G401.6 (cell line): ENCODE measurements at regions not wholly inside any gene's neighbourhood (a gene's known extent, or its start where the extent isn't known, plus 50 kb on each side); places are given as distances from the start of the nearest gene placed in this dataset.
"Not testable (repeated sequence)": the region's sequence is repeated elsewhere in the genome, so short reads cannot be mapped to it uniquely, and the experiment has no call there.

Experiments
- FAIRE-seq: peaks from 2 replicates; lab custom pipeline; 2012; peaks lifted over from hg19 to GRCh38; lab: Jason Lieb, UNC

DNA sequence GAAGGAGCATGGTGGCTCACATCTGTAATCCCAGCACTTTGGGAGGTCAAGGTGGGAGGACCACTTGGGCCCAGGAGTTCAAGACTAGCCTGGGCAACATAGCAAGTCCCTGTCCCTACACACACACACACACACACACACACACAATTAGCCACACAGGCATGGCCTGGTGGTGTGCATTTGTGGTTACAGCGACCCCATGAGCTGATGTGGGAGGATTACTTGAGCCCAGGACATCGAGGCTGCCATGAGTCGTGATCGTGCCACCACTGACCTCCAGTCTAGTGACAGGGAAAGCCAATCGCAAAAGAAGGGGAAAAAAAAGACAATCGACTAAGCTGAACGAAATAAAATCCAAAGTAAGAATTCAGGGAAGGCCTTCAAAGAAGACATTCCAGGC is 67.9 kb downstream of the TBX3 start:
- FAIRE-seq = no peak

DNA sequence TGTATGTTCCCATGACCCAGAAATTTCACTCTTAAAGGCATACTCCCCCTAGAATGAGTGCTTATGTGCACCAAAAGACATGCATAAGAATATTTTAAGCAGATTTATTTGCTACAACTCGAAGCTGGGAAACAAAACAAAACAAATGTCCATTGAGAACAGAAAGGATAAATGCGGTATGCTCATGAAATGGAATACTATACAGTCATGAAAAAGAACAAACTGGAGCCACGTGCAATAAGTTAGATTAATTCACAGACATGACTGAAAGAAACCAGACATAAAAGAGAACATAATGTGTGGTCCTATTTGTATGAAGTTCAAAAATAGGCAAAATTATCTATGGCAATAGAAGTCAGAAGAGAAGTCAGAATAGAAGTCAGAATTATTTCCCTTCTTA is 69.9 kb downstream of the TBX3 start:
- FAIRE-seq = no peak

DNA sequence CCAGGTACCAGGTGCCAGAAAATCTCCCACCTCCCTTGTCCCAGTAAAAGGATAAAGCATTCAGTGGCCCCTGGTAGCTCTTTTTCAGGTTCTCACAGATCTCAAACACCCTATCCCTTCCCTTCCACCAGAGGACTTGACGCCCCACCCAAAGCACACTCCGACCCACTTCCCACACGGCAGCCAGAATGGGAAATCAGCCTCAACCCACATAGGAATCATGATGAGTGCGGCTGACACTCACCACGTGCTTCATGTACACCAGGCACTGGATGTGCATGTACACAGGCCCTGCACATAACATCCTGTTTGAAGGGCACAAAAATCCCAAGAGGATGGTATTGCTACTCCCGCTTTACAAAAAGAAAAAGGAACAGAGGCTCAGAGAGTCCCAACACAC is 71.9 kb downstream of the TBX3 start:
- no peak for FAIRE-seq

DNA sequence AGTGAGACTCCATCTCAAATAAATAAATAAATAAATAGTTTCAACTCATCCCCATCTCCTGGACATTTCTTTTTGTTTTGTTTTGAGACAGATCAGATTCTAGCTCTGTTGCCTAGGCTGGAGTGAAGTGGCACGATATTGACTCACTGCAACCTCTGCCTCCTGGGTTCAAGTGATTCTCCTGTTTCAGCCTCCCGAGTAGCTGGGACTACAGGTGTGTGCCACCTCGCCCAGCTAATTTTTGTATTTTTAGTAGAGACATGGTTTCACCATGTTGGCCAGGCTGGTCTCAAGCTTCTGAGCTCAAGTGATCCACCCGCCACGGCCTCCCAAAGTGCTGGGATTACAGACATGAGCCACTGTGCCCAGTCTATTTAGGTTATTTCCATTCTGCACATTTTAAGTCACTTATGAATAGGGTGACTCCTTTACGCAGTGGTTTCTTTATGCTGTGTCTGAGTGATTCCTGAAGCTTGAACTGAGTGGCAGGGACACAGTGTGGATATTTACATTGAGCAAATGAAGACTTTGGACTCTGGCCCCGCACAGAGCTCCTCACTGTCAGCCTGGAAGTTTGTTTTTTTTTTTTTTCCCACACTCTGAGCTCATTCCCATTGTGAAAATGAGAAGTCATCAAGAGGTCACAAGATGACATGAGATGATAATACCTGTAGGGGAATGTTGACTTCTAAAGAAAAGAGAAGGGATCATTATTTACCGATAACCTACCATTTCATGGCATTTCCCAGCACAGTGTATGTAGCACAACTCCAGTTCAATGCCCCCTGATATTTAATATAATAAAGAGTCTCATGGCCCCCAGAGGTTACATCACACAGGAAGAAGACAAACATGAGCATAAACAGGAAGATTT is 72.6 kb downstream of the TBX3 start:
- FAIRE-seq = no peak

DNA sequence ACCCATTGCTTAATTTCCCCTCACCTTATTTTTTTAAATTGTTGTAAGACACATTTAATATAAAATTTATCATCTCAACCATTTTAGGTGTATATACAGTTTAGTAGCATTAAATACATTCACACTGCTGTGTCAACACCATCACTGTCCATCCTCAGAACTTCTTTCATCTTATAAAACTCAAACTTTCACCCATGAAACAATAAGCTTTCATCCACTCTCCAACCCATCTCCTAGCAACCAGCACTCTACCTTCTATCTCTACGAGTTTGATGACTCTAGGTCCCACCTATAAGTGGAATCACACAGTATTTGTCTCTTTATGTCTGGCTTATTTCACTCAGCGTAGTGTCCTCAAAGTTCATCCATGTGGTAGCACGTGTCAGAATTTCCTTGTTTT is 75.5 kb downstream of the TBX3 start:
- no peak for FAIRE-seq

DNA sequence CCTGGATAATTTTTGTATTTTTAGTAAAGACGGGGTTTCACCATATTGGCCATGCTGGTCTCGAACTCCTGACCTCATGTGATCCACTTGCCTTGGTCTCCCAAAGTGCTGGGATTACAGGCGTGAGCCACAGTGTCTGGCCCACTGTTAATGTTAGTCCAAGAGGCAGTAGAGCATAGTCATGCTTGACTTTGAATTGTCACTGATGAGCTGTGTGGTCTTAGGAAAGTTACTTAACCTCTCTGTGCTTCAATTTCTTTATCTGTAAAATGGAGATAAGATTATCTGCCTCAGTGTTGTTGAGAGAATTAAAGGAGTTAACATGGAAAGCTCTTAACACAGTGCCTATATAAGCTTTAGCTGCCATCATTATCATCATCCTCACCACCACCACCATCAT is 78.1 kb downstream of the TBX3 start:
- FAIRE-seq = no peak

DNA sequence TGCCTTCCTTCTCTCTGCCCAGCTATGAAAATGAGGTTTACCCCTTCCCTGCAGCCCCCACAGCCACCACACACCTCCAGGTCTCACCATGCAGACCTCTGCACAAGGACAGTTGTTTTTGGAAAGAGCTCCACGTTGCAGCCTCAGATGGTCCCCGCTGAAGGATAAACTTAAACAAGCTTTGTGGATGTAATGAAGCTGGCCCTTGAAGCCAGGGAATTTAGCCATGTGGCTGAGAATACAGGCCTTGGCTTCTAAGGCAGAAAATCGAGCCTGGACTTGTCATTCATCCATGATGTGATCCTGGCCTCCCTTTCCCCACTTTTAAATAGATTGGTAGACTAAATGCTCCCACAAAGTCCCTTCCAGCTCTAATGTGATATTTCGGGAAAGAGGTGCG is 79.4 kb downstream of the TBX3 start:
- no peak for FAIRE-seq

DNA sequence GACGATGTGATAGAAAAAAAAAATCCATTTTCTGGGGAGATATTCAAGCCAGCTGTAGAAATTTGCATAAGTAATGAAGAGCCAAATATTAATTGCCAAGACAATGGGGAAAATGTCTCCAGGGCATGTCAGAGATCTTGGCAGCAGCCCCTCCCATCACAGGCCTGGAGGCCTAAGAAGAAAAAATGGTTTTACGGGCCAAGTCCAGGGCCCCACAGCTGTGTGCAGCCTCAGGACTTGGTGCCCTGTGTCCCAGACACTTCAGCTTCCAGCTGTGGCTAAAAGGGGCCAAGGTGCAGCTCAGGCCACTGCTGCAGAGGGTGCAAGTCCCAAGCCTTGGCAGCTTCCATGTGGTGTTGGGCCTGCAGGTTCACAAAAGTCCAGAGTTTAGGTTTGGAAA is 83.4 kb downstream of the TBX3 start:
- not testable (repeated sequence) for FAIRE-seq

DNA sequence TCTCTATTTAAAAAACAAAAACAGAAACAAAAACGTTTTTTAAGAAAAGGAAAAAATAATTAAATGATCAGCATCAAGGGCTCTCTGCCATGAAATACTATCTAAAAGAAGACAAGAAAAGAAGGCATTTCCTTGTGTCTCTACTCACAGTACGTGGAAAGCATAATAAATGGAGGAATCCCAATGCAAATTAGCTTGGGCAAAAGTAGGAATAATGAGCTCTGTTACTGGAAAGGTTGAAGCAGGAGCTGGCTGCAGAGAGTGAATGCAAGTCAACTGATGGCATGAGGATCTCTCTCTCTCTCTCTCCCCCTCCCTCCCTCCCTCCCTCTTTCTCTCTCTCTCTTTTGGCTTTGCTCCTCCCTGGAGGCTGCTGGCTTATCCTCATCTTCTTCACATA is 85.9 kb downstream of the TBX3 start:
- FAIRE-seq = no peak

DNA sequence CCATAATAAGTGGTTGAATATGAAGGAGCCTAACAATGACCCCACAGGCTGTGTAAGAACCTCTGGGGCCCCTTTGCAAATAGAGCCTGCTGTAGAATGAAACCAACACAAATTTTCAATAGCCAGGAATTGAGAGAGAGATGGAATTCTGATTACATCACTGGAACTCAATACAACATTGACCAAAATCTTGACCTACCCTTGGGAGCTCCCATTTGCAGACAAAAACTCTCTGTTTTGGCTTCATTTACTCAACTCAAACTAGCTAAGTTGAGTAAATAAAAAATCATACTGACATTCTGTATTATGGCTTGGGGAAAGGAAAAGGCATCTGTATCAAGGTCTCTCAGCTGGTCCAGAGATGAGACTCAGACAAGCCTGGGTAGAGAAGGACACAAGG is 91.0 kb downstream of the TBX3 start:
- no peak for FAIRE-seq

DNA sequence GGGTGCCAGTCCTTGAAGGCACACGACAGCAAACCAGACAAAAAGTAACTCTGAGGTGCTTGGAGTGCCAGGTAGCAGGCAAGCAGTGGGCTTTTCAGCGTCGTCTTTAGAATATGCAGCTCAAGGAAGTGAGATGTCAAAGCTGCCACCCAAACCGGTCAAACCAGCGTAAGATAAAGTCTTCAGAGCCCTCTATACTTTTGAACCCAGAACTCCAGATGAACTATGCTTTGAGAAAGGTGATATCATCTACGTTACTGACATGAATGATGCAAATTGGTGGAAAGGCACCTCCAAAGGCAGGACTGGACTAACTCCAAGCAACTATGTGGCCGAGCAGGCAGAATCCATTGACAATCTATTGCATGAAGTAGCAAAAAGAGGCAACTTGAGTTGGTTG is 95.9 kb downstream of the TBX3 start:
- FAIRE-seq = no peak

DNA sequence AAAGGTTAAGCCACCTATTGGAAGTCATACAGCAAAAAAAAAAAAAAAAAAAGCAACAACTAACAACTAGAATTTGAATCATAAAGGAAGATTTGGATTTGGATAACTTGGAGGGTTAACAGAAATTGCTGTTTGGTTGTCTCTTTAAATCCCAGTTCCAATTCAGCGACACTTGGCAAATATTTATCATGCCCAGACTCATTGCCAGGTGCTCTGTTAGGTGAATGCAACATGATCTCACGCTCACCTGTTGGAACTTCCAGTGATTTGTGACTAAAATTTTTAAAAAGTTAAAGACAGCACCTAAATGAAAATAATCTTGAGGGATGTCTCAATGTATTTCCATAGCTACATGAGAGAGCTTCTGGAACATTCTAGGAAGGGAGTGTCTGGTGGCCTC is 103.7 kb downstream of the TBX3 start:
- FAIRE-seq = no peak

DNA sequence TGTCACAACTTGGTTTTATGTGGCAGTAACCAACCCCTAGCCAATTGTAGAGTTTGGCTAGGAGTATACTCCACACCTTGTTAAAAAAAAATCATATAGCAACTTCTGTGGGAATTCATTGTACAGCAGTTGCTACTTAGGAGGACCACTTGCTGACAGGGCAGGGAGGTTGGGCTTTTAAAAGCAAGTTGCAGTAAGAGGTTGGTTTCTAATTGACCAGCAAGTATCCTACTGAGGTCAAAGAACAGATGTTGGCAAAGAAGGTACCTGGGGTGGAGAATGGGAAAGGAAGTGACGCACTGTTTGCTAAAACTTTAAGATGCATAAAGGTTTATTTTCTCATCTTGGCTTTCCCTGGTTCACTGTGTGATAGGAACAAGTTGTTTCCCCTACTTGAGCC is 104.6 kb downstream of the TBX3 start:
- FAIRE-seq = no peak

DNA sequence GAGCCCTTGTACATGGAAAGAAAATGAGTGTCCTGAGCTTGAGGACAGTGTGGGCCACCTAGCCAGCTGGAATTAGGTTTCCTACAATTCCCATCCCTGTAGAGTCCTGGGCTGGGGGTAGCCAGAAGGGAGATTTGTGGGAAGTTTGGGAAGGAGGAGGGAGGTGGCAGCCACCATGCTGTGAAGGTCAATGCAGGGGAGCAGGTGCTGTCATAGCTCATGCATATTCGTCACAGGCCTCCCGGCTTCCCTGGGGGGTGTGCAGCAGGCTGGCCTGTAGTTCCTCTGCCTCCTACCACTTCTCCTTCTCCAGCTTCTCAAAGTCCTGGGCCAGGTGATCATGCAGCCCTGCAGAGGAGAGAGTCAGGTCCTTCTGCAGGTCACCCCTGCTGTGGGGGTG is 121.3 kb downstream of the TBX3 start:
- no peak for FAIRE-seq

DNA sequence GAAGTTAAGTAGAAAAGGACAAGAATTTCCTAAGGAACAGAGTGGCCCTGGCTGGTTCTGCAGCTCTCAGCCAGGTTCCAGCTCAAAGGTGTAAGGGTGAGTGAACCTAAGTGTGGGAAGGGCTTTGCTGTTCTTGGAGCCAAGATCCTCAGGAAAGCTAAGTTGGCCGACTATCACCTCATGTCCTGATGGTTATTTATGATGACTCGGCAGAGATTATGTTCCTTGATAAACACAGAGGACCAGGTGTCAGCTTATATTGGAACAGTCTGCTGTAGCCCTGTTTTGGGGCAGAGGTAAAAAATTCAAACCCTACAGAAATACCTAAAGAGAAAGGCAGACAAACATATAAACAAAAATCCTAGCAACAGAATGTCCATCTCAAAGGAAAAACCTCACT is 128.5 kb downstream of the TBX3 start:
- no peak for FAIRE-seq

DNA sequence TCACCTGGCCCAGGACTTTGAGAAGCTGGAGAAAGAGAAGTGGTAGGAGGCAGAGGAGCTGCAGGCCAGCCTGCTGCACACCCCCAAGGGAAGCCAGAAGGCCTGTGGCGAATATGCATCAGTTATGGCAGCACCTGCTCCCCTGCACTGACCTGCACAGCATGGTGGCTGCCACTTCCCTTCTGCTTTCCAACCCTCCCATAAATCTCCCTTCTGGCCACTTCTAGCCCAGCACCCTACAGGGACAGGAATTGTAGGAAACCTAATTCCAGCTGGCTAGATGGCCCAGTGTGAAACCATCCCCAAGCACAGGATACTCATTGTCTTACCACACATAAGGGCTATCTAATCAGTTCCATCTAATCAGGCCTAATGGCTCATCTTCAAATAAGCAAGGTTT is 136.3 kb downstream of the TBX3 start:
- no peak for FAIRE-seq

DNA sequence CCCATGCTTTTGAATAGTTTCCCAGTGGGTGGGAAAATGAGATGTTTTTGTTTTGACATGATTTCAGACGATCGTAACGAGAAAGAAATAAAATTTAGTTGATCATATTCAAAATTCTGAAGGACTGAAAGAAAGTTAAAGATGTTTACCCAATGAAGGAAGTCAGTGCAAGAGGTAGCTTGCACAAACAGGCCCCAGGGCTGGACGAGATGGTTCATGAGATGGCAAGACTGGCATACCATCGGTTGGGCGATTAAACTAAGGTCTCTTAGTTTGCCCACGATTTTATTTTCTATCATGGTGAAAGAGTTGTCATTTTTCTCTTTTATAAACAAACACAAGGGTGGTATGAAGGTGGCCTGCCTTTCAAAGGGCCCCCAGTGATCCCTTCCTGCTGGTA is 124.5 kb upstream of the TBX5 start:
- no peak for FAIRE-seq

DNA sequence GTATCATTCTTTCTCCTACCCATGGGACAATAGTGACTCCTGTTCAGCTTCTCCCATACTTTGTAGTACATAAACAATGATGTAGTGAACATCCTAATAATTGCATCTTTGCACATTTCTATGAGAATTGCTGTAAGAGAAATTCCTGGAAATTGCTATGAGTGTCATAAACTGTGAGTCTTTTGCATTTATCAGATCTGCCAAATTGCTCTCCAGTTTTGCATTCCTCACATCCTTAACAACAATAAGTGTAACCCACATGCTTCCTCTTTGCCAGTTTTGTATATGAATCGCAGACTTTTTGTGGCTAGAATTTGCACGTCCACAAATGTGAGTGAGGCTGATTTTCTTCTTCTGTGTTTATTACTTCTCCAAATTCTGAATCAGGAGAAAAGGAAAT is 124.0 kb upstream of the TBX5 start:
- no peak for FAIRE-seq

DNA sequence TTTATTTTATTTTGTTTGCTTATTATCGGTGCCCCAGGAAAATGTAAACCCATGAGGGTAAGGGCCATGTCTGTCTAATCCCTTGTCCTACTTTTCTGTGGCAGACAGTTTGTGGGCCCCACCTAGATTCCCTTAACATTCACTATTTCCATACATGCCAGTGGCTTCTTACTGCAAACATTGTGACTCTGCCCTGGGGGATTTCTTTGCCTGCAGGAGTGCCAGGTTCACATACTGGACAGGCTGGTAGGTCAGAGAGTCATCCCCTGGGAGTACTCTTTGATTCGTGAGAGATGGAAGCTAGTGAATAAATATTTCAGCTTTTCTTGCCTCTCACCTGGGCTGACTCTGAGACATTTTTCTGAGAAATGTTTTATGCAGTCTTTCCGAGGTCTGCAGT is 122.8 kb upstream of the TBX5 start:
- FAIRE-seq = no peak

DNA sequence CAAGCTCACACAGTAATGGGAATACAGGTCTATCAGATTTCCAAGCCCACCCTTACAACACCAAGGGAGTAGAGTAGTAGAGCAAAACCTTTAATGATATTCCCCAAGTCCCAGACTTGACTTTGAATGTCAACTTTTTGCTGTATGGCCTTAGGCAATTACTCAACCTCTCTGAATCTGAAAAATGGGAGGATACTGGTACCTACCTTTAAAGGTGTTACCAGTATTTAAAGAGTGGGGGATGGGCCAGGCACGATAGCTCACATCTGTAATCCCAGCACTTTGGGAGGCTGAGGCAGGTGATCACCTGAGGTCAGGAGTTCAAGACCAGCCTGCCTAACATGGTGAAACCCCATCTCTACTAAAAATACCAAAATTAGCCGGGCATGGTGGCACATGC is 115.2 kb upstream of the TBX5 start:
- FAIRE-seq = not testable (repeated sequence)

DNA sequence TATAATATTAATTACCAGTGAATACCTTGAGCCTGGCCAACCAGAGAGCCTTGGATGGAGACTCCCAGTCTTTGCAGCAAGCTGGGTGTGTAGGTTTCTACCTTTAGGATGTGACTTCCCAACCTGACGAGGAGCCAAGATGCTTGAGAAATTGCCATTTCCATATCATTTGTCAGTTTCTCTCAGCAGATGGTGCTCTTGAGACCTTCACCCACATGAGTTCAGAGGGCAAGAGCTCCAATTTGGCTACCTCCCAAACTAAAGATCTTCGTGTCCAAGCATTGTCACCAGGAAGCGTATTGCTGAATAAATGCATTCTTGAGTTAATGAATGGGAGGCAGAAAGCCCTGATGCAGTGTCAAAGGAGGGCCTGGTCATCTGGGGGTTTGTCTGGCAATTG is 106.4 kb upstream of the TBX5 start:
- no peak for FAIRE-seq

DNA sequence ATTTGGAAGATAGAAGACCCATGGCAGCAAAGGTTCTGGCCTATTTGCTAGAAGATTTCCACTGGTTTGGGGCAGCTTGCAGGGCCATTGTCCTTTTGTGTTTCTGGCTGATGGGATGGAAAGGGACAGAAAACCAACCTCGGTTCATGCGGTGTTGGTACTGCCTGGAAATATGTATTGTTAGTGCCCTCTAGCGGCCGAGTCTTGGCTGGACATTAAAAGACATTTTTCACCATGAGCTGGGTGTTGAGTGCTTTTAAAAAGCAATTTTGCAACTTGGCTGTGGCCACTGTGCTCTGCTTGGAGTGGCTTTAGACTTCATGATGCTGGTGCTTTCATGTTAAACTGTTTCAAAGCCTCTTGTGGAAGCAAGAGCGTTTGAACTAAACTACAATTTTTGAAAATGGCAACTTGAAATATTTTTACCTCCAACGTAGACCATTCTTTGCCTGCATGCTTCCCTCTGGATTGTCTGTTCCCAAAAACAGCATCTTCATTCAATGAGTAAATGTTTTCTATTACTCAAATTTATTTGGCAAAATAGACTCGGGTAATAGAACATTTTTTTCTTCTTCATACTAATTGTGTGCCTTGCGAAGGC is 102.7 kb upstream of the TBX5 start:
- FAIRE-seq = no peak

DNA sequence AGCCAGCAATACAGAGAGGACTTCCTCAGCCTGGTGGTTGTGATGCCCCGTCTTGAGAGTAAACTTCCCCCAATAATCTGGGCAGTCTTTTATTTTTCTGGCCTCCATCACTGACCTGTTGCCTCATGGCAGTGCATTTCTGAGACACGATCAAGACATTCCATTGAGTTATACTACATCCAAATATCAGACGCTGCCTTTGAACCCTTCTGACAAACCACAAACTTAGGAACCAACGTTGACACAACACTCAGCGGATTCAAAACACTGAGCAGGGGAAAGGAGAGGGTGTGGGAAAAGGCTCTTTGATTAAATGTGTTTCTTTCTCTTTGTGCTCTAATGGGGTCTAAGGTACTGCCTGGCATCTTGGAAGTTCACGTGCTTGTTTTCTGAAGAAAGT is 100.7 kb upstream of the TBX5 start:
- FAIRE-seq = no peak

DNA sequence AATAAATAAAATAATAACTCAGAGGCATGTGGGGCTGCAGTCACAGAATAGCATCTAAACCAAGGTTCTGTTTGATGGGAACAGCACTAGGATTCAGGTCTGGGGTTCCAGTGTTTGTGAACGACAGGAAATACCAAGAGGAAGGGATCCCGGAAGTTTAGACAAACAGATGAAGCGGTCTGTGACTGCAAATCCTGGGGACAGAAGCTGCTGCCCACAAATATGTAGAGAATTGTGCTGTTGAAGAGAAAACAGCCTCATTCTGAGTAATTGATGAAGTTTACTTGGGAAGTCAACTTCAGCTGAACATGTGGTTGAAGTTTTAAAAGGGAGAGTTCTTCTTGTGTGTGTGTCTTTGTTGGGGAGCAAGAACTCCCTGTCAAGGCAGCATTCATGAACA is 98.4 kb upstream of the TBX5 start:
- no peak for FAIRE-seq

DNA sequence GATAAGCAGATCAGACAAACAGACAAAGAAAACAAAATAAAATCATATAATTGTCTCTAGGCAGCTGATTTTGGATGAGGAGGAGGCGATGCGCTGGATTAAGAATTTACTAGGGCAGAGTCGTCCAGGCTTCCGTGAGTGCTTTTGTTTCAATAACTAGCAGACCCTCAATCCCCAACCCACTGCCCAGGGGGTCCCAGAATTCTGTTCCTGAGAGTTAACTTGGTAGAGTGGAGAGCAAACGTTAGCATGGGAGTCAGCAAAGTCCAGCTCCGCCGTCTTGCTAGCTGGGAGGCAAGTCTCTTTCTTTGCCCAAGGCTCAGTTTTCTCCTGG is 95.5 kb upstream of the TBX5 start:
- FAIRE-seq = no peak
